H1 (cell line): ENCODE measurements at regions not wholly inside any gene's neighbourhood (a gene's known extent, or its start where the extent isn't known, plus 50 kb on each side); places are given as distances from the start of the nearest gene placed in this dataset.

ENCODE experiments used
- CTCF ChIA-PET: fragments of 300-600 bp; sonication (Branson Sonifier 250); formaldehyde crosslinking; loops from one replicate; lab custom pipeline; 2021; ENCODE audit not compliant: partially characterized antibody; lab: Charles Lee
- POLR2A ChIA-PET: fragments of 300-600 bp; sonication (Branson Sonifier 250); formaldehyde crosslinking; loops from one replicate; lab custom pipeline; 2021; ENCODE audit warnings: inconsistent platforms; ENCODE audit not compliant: partially characterized antibody; lab: Charles Lee
- DNase-seq, 2 experiments: peaks; one replicate each; pipeline versions ENCODE4 v3.0.0 to v3.0.0-alpha.2; 2010 to 2022; ENCODE audit warnings: low spot score in 2 of 2, low read depth in 1 of 2, mixed read lengths in 1 of 2
- FAIRE-seq: peaks from 2 replicates; lab custom pipeline; 2011; peaks lifted over from hg19 to GRCh38; lab: Jason Lieb, UNC
- H2AFZ ChIP-seq: 2 replicates; pipeline ENCODE4 v1.8.1; 2012; ENCODE audit warnings: low read length, inconsistent platforms
- H2AK5ac ChIP-seq: 2 replicates; pipeline ENCODE4 v1.6.1; 2013; ENCODE audit warnings: low read depth, low read length
- H2BK120ac ChIP-seq: replicated peaks from 2 replicates; pipeline ENCODE3; 2013; ENCODE audit warnings: low read depth, low read length, inconsistent platforms
- H2BK12ac ChIP-seq: 2 replicates; pipeline ENCODE4 v1.6.1; 2013; ENCODE audit warnings: low read depth, low read length
- H2BK15ac ChIP-seq: 2 replicates; pipeline ENCODE4 v1.6.1; 2013; ENCODE audit warnings: low read length
- H2BK20ac ChIP-seq: 2 replicates; pipeline ENCODE4 v1.6.1; 2013; ENCODE audit warnings: low read length
- H2BK5ac ChIP-seq: 2 replicates; pipeline ENCODE4 v1.6.1; 2013; ENCODE audit warnings: low read depth, low read length
- H3K14ac ChIP-seq: 2 replicates; pipeline ENCODE4 v1.6.1; 2013; ENCODE audit warnings: inconsistent platforms; ENCODE audit not compliant: insufficient read length
- H3K18ac ChIP-seq: 2 replicates; pipeline ENCODE4 v1.6.1; 2013; ENCODE audit warnings: low read length; ENCODE audit errors: extremely low read depth
- H3K23ac ChIP-seq: 2 replicates; pipeline ENCODE4 v1.6.1; 2013; ENCODE audit warnings: inconsistent platforms; ENCODE audit not compliant: insufficient read length
- H3K23me2 ChIP-seq: 2 replicates; pipeline ENCODE4 v1.6.1; 2013; ENCODE audit warnings: low read depth, low read length
- H3K27ac ChIP-seq: 2 replicates; pipeline ENCODE4 v1.6.1; 2011; ENCODE audit warnings: low read depth, low read length, inconsistent platforms
- H3K27me3 ChIP-seq, 4 experiments: replicated peaks in 1 of 4; 1 replicate in 1 of 4; 2 replicates in 3 of 4; pipeline versions ENCODE4 v1.6.1 to v1.8.1; 2011 to 2013; ENCODE audit warnings: low read length in 3 of 4, mild to moderate bottlenecking in 3 of 4, inconsistent platforms in 2 of 4, mixed read lengths in 2 of 4, moderate library complexity in 1 of 4; ENCODE audit not compliant: control insufficient read depth in 3 of 4, insufficient read depth in 3 of 4; ENCODE audit errors: extremely low read depth in 1 of 4
- H3K36me3 ChIP-seq, 4 experiments: 2 replicates each; pipeline versions ENCODE4 v1.6.1 to v1.8.1; 2011 to 2013; ENCODE audit warnings: mild to moderate bottlenecking in 4 of 4, low read length in 3 of 4, moderate library complexity in 2 of 4, control low read depth in 1 of 4, inconsistent platforms in 1 of 4; ENCODE audit not compliant: insufficient read depth in 4 of 4, control insufficient read depth in 2 of 4
- H3K4ac ChIP-seq: replicated peaks from 2 replicates; pipeline ENCODE3; 2013; ENCODE audit warnings: low read length, low read depth, mixed read lengths, inconsistent platforms; ENCODE audit not compliant: insufficient read length
- H3K4me1 ChIP-seq, 4 experiments: replicated peaks in 1 of 4; 1 replicate in 1 of 4; 2 replicates in 3 of 4; pipeline versions ENCODE4 v1.6.1 to v1.8.1; 2011 to 2013; ENCODE audit warnings: low read length in 3 of 4, inconsistent platforms in 2 of 4, mixed read lengths in 1 of 4; ENCODE audit not compliant: insufficient read depth in 4 of 4, control insufficient read depth in 3 of 4
- H3K4me2 ChIP-seq, 2 experiments: 2 replicates each; pipeline versions ENCODE4 v1.6.1 to v1.8.1; 2011 to 2013; ENCODE audit warnings: low read depth in 2 of 2, low read length in 2 of 2, control low read depth in 1 of 2, inconsistent platforms in 1 of 2, mild to moderate bottlenecking in 1 of 2; ENCODE audit not compliant: insufficient read depth in 1 of 2
- H3K4me3 ChIP-seq, 4 experiments: fragments of 200-600, 300-600 bp in 1 of 4; sonication (generic), shearing (Covaris generic), sonication (Bioruptor Twin) in 1 of 4; 2 replicates each; pipeline versions ENCODE4 v1.5.1 to v1.8.1; 2011 to 2016; ENCODE audit warnings: low read length in 4 of 4, low read depth in 3 of 4, control low read depth in 2 of 4, inconsistent platforms in 2 of 4, mild to moderate bottlenecking in 2 of 4, mixed read lengths in 1 of 4, moderate library complexity in 1 of 4; ENCODE audit not compliant: insufficient read depth in 2 of 4; ENCODE audit errors: extremely low read depth in 1 of 4
- H3K56ac ChIP-seq: replicated peaks from 2 replicates; pipeline ENCODE3; 2013; ENCODE audit warnings: low read depth, mild to moderate bottlenecking, mixed read lengths, low read length, inconsistent platforms; ENCODE audit not compliant: insufficient read length
- H3K79me1 ChIP-seq: 2 replicates; pipeline ENCODE4 v1.6.1; 2013; ENCODE audit warnings: low read depth, low read length, control low read depth
- H3K79me2 ChIP-seq, 2 experiments: 2 replicates each; pipeline versions ENCODE4 v1.6.1 to v1.8.1; 2012 to 2013; ENCODE audit warnings: low read length in 2 of 2, mild to moderate bottlenecking in 2 of 2, inconsistent platforms in 1 of 2; ENCODE audit not compliant: insufficient read depth in 2 of 2, control insufficient read depth in 1 of 2
- H3K9ac ChIP-seq, 4 experiments: replicated peaks in 1 of 4; 1 replicate in 1 of 4; 2 replicates in 3 of 4; pipeline versions ENCODE4 v1.6.1 to v1.8.1; 2011 to 2013; ENCODE audit warnings: low read depth in 3 of 4, low read length in 3 of 4, control low read depth in 2 of 4, mild to moderate bottlenecking in 2 of 4, moderate library complexity in 2 of 4, inconsistent platforms in 1 of 4; ENCODE audit errors: extremely low read depth in 1 of 4
- H3K9me3 ChIP-seq, 2 experiments: 2 replicates each; pipeline versions ENCODE4 v1.6.1 to v1.8.1; 2012 to 2013; ENCODE audit warnings: mild to moderate bottlenecking in 2 of 2, moderate library complexity in 2 of 2, control low read depth in 1 of 2, inconsistent platforms in 1 of 2, low read depth in 1 of 2, low read length in 1 of 2, mixed read lengths in 1 of 2; ENCODE audit not compliant: insufficient read depth in 2 of 2
- H4K20me1 ChIP-seq, 2 experiments: replicated peaks in 1 of 2; 2 replicates each; pipeline versions ENCODE3 to v1.8.1; 2011 to 2013; ENCODE audit warnings: inconsistent platforms in 2 of 2, low read length in 2 of 2, mild to moderate bottlenecking in 1 of 2; ENCODE audit not compliant: insufficient read depth in 2 of 2, control insufficient read depth in 1 of 2
- H4K5ac ChIP-seq: 2 replicates; pipeline ENCODE4 v1.6.1; 2013; ENCODE audit warnings: low read length, low read depth, mixed read lengths, inconsistent platforms; ENCODE audit not compliant: insufficient read length
- H4K8ac ChIP-seq: 2 replicates; pipeline ENCODE4 v1.8.0; 2013; ENCODE audit warnings: mild to moderate bottlenecking, moderate library complexity, low read length, inconsistent platforms; ENCODE audit not compliant: insufficient read depth; ENCODE audit errors: extremely low read depth
- H4K91ac ChIP-seq: replicated peaks from 2 replicates; pipeline ENCODE3; 2013; ENCODE audit warnings: low read length, mixed read lengths, inconsistent platforms; ENCODE audit not compliant: insufficient read length
- ATF3 ChIP-seq: IDR thresholded peaks from 2 replicates; pipeline ENCODE4 v1.6.1; 2011; ENCODE audit warnings: low read depth, mild to moderate bottlenecking, low read length; ENCODE audit not compliant: insufficient read depth
- BRCA1 ChIP-seq: IDR thresholded peaks from 2 replicates; pipeline ENCODE4 v1.6.1; 2012; ENCODE audit warnings: low read depth, low read length, improper control_type of control experiment
- CTCF ChIP-seq, 3 experiments: IDR thresholded peaks; 1 replicate in 2 of 3; 2 replicates in 1 of 3; pipeline versions ENCODE4 v1.5.1 to v1.6.1; 2011; ENCODE audit warnings: low read length in 3 of 3, mild to moderate bottlenecking in 3 of 3, inconsistent platforms in 2 of 3, low read depth in 1 of 3, moderate library complexity in 1 of 3; ENCODE audit not compliant: insufficient read depth in 1 of 3; ENCODE audit errors: control extremely low read depth in 1 of 3
- E2F6 ChIP-seq: IDR thresholded peaks from 2 replicates; pipeline ENCODE4 v1.6.1; 2012; ENCODE audit warnings: inconsistent platforms
- RBBP5 ChIP-seq: IDR thresholded peaks from 2 replicates; pipeline ENCODE4 v1.7.1; 2012; ENCODE audit warnings: low read depth, mild to moderate bottlenecking, inconsistent platforms, low read length, moderate library complexity, borderline replicate concordance
- RFX5 ChIP-seq: IDR thresholded peaks from 2 replicates; pipeline ENCODE4 v1.6.1; 2011; ENCODE audit warnings: low read depth, low read length, improper control_type of control experiment, borderline replicate concordance
- SIN3A ChIP-seq, 2 experiments: IDR thresholded peaks in 1 of 2; conservative IDR thresholded peaks in 1 of 2; 2 replicates each; pipeline ENCODE4 v1.6.1; 2011 to 2012; ENCODE audit warnings: low read length in 2 of 2, improper control_type of control experiment in 1 of 2, low read depth in 1 of 2, mild to moderate bottlenecking in 1 of 2
- SIRT6 ChIP-seq: IDR thresholded peaks from one replicate; pipeline ENCODE4 v1.7.1; 2012; ENCODE audit warnings: low read length, inconsistent platforms
- SIX5 ChIP-seq: IDR thresholded peaks from 2 replicates; pipeline ENCODE4 v1.6.1; 2011; ENCODE audit warnings: mild to moderate bottlenecking, low read depth, low read length
- TEAD4 ChIP-seq: IDR thresholded peaks from 2 replicates; pipeline ENCODE4 v1.6.1; 2012; ENCODE audit warnings: low read depth, low read length, inconsistent platforms, mixed read lengths
- ZNF274 ChIP-seq: IDR thresholded peaks from 2 replicates; pipeline ENCODE4 v1.7.0; 2012; ENCODE audit warnings: low read length, borderline replicate concordance; ENCODE audit errors: extremely low read depth
- WGBS, 2 experiments: shearing (Covaris generic) in 1 of 2; methylation state at CpG; one replicate each; pipeline versions ENCODE4 v1.1.6 to v1.1.7; 2013 to 2015; ENCODE audit warnings: low lambda C conversion rate in 2 of 2, mixed read lengths in 2 of 2, inconsistent platforms in 1 of 2, low coverage in 1 of 2, missing lambda C conversion rate in 1 of 2; ENCODE audit not compliant: insufficient replicate concordance in 2 of 2, insufficient coverage in 1 of 2, insufficient read length in 1 of 2; ENCODE audit errors: extremely low coverage in 1 of 2, missing lambda C conversion rate in 1 of 2; 5-methylcytosine and 5-hydroxymethylcytosine counted together

GRCh38 chr2:5501807-5502206 lies 190.4 kb upstream of the SOX11 start:
- 95% methylated on average over 1 of the region's 1 CpG; no CpG with 5 or more reads in 1 of the 2 experiments for WGBS, 2 experiments
- no peak for FAIRE-seq
- Histone ChIP-seq H3K4me3 (no peak overlapping the region), H3K23me2 (no peaks in the 10 kb centered on the region), H4K8ac (no peak overlapping the region), H3K18ac (no peak overlapping the region), H3K27ac (no peak overlapping the region), H2BK5ac (no peak overlapping the region), H3K36me3 (no peaks in the 10 kb centered on the region), H3K79me2 (no peaks in the 10 kb centered on the region), H2BK12ac (no peak overlapping the region), H3K9ac (no peak overlapping the region), H3K56ac (no peak overlapping the region), H2AK5ac (no peak overlapping the region), H2BK120ac (no peak overlapping the region), H2AFZ (no peak overlapping the region), H3K23ac (no peak overlapping the region), H3K4me1 (peaks cover 0 to 2% (median 0%) of the 10 kb centered on the region in 4 experiments; a peak in 2 of 7 replicates), H3K9me3 (no peaks in the 10 kb centered on the region), H3K79me1 (no peaks in the 10 kb centered on the region), H3K14ac (no peak overlapping the region), H3K4ac (no peak overlapping the region), H4K91ac (no peak overlapping the region), H3K4me2 (no peak overlapping the region), H2BK20ac (no peak overlapping the region), H3K27me3 (no peaks in the 10 kb centered on the region), H2BK15ac (no peak overlapping the region), H4K20me1 (no peaks in the 10 kb centered on the region), H4K5ac (no peak overlapping the region)
- CTCF ChIA-PET, result no interaction called here
- DNase-seq, result no peak
- POLR2A ChIA-PET, result no interaction called here
- no peak for TF ChIP-seq RFX5
- TF ChIP-seq BRCA1, result no peak
- TF ChIP-seq SIRT6, result no peak
- TF ChIP-seq ZNF274, result no peak
- TF ChIP-seq CTCF (IDR thresholded peaks at IDR 0.05; ENCODE audit: control extremely low read depth in 1 of 3, insufficient read depth in 1 of 3, low read depth in 1 of 3, low read length in 3 of 3), result no peak
- TF ChIP-seq SIX5, result no peak
- TF ChIP-seq SIN3A (conservative IDR thresholded peaks at IDR 0.05 in 1 of 2, IDR thresholded peaks at IDR 0.05 in 1 of 2; ENCODE audit: low read depth in 1 of 2, low read length in 2 of 2), result no peak
- TF ChIP-seq E2F6, result no peak
- no peak for TF ChIP-seq ATF3
- no peak for TF ChIP-seq RBBP5
- no peak for TF ChIP-seq TEAD4
